Heart left ventricle (tissue), 16 donors: ENCODE measurements at regions not wholly inside any gene's neighbourhood (a gene's known extent, or its start where the extent isn't known, plus 50 kb on each side); places are given as distances from the start of the nearest gene placed in this dataset.

ENCODE experiments used
- ATAC-seq, 4 donors: fragments of 200-7000 bp; cut with Tn5 transposase; one replicate each; pipeline ENCODE4 v1.9.1; 2020 to 2022; ENCODE audit warnings: moderate library complexity in 4 of 4, mild to moderate bottlenecking in 3 of 4, moderate number of reproducible peaks in 1 of 4
- DNase-seq, 5 donors: peaks; one replicate each; pipeline ENCODE4 v3.0.0-alpha.2; 2020
- H3K27ac ChIP-seq, 12 donors: fragments of 200-600 bp; sonication (generic) in 4 of 12; one replicate each; pipeline versions ENCODE4 v1.5.0 to v1.8.0; 2016 to 2022; ENCODE audit warnings: mild to moderate bottlenecking in 2 of 12
- H3K27me3 ChIP-seq, 9 donors: fragments of 200-600 bp; sonication (generic) in 2 of 9; one replicate each; pipeline versions ENCODE4 v1.5.1 to v1.8.0; 2016 to 2022; ENCODE audit warnings: mild to moderate bottlenecking in 3 of 9
- H3K36me3 ChIP-seq, 9 donors: fragments of 200-600 bp; sonication (generic) in 2 of 9; one replicate each; pipeline versions ENCODE4 v1.5.0 to v1.8.0; 2018 to 2022; ENCODE audit warnings: mild to moderate bottlenecking in 2 of 9
- H3K4me1 ChIP-seq, 12 donors: fragments of 200-600 bp; sonication (generic) in 4 of 12; one replicate each; pipeline versions ENCODE4 v1.5.0 to v1.8.0; 2016 to 2022; ENCODE audit warnings: mild to moderate bottlenecking in 3 of 12
- H3K4me3 ChIP-seq, 12 donors: fragments of 200-600 bp; sonication (generic) in 4 of 12; one replicate each; pipeline versions ENCODE4 v1.5.0 to v1.8.0; 2017 to 2022; ENCODE audit warnings: mild to moderate bottlenecking in 9 of 12, moderate library complexity in 4 of 12
- H3K9me3 ChIP-seq, 12 donors: fragments of 200-600 bp; sonication (generic) in 4 of 12; one replicate each; pipeline versions ENCODE4 v1.5.0 to v1.8.0; 2016 to 2022; ENCODE audit warnings: mild to moderate bottlenecking in 1 of 12
- POLR2A ChIP-seq, 2 donors: fragments of 450-650 bp; IDR thresholded peaks; one replicate each; pipeline ENCODE4 v1.6.1; 2017; ENCODE audit warnings: antibody characterized with exemption in 2 of 2, mild to moderate bottlenecking in 2 of 2, moderate library complexity in 2 of 2
- WGBS, 4 donors: extraction: QIAGEN DNeasy Blood & Tissue Kit in 2 of 4; methylation state at CpG; one replicate each; pipeline versions ENCODE4 v1.1.5 to v1.1.7; 2013 to 2018; 5-methylcytosine and 5-hydroxymethylcytosine counted together
- intact Hi-C, 10 donors: fragments of 100-400 bp; cut with DNase I; formaldehyde crosslinking; loops; one replicate each; pipeline versions ENCODE4 v1.11.1 to v1.14.2; 2022
- TF ChIP-seq, protein P1 (sequence below), 12 donors: fragments of 200-600 bp; sonication (generic) in 4 of 12; IDR thresholded peaks; one replicate each; pipeline versions ENCODE4 v1.5.0 to v1.8.0; 2018 to 2022; ENCODE audit warnings: antibody characterized with exemption in 12 of 12, mild to moderate bottlenecking in 5 of 12
- donor health status: ischemic (EF 13 %, LVEDD 7.1; RV severe dilation, severe dysfunction).
- donor health status: healthy with polysubstance abuse.
- donor health status: DM: no; HTN: yes; CAD: no.
- donor health status: DM: no; HTN: no; CAD: no.
- donor health status: ischemic (EF 25% LVEDD 6.9; RV normal size, moderate dysfunction).
- donor health status: ischemic (EF 25% LVEDD 5.7; RV mildly dilated, moderate dysfunction).
- donor health status: healthy.
- donor health status: DM: yes; HTN: yes; CAD: no.
- donor health status: ischemic (EF 35%, LVEDD 5.7; RV mildly dilated, moderate dysfunction).
- donor health status: nonischemic (EF 11% LVEDD 7.7; RV severe dilation, severe dysfunction).
- donor health status: DM: yes; HTN: yes; CAD: no.
- donor health status: PGD.
- donor health status: ischemic (EF 29% LVEDD 5.4; RV normal size, mild dysfunction).
- donor health status: nonischemic (EF 23%, LVEDD 6.1; RV moderate dilation, normal function).

DNA sequence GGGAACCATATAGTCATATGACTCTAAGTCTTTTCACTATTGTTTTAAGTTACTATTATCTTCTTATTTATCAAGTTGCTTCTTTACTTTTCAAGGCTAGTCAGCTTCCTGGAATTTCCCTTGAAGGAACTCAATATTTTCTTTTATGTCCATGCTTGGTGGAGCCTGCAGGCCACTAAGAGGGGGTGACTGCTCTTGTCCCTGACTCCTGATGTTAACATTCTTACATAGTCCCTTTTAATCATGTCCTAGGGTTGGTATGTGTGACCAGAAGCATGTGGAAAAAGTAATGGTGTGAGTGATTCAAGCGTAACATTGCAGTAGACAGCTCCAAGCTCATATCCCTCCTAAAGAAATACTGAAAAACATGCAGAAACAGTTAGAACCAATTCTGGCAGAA lies 1536.2 kb upstream of the CDH9 start:
- Histone ChIP-seq H3K9me3 (peaks cover 0 to 13% (median 0%) of the 10 kb centered on the region in 12 donors), H3K27me3 (no peaks in the 10 kb centered on the region), H3K36me3 (no peaks in the 10 kb centered on the region), H3K4me1 (no peaks in the 10 kb centered on the region), H3K4me3 (no peak overlapping the region), H3K27ac (no peak overlapping the region)
- no peak for DNase-seq
- intact Hi-C loops, result no loop called here
- WGBS, 4 donors, result 87 to 94% (median 89%) methylated on average over 1 of the region's 1 CpG
- TF ChIP-seq POLR2A (IDR thresholded peaks at IDR 0.05), result no peak
- TF ChIP-seq, protein P1, sequence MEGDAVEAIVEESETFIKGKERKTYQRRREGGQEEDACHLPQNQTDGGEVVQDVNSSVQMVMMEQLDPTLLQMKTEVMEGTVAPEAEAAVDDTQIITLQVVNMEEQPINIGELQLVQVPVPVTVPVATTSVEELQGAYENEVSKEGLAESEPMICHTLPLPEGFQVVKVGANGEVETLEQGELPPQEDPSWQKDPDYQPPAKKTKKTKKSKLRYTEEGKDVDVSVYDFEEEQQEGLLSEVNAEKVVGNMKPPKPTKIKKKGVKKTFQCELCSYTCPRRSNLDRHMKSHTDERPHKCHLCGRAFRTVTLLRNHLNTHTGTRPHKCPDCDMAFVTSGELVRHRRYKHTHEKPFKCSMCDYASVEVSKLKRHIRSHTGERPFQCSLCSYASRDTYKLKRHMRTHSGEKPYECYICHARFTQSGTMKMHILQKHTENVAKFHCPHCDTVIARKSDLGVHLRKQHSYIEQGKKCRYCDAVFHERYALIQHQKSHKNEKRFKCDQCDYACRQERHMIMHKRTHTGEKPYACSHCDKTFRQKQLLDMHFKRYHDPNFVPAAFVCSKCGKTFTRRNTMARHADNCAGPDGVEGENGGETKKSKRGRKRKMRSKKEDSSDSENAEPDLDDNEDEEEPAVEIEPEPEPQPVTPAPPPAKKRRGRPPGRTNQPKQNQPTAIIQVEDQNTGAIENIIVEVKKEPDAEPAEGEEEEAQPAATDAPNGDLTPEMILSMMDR (IDR thresholded peaks at IDR 0.05), result no peak
- no peak for ATAC-seq

DNA sequence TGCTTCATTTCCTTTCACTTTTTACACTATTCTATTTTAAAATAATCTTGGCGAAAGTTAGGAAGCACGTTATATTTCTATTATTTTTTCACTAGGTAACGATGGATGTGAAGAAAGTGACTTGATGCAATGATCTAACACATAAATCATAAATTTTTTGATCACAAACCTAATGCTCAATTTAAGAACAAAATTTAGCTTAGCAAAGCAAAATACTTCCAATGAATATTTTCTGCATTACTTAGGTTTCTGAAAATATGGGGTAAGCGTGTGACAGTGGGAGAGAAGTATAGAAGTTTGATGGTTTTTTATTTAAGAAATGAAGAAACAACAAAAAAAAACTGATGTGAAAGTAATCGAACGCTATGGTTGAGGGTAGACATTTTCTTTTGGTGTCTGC lies 1528.7 kb upstream of the CDH9 start:
- intact Hi-C loops, result no loop called here
- 78 to 86% (median 84%) methylated on average over 6 of the region's 6 CpGs for WGBS, 4 donors
- H3K4me1 ChIP-seq, result no peaks in the 10 kb centered on the region
- no peaks in the 10 kb centered on the region for H3K36me3 ChIP-seq
- ATAC-seq, result no peak
- H3K9me3 ChIP-seq, result peaks cover 0 to 10% (median 0%) of the 10 kb centered on the region in 12 donors
- TF ChIP-seq, protein P1 (IDR thresholded peaks at IDR 0.05), result no peak
- no peak for TF ChIP-seq POLR2A (IDR thresholded peaks at IDR 0.05)
- no peak overlapping the region for H3K4me3 ChIP-seq
- H3K27me3 ChIP-seq, result no peaks in the 10 kb centered on the region
- no peak for DNase-seq
- no peak overlapping the region for H3K27ac ChIP-seq

DNA sequence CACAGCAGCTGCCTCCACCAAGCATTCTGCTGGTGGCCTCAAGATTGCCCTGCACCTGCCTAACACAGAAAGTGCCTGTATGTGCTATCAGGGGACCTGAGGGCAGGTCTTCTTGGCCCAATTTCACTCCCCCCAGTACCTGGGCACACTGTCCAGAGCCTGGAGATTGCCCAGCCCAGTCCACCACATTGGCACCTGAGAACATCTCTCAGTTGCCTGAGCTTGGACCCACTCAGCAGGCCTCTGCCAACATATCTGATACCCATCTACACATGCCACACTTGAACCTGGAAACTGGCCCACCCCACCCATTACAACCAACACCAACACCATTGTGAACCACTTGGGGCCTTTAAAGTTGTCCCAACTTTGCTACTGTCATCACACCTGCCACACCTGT lies 1523.1 kb upstream of the CDH9 start:
- TF ChIP-seq, protein P1 (IDR thresholded peaks at IDR 0.05), result no peak
- TF ChIP-seq POLR2A (IDR thresholded peaks at IDR 0.05), result no peak
- H3K27ac ChIP-seq, result no peak overlapping the region
- H3K27me3 ChIP-seq, result no peaks in the 10 kb centered on the region
- intact Hi-C loops, result no loop called here
- H3K36me3 ChIP-seq, result no peaks in the 10 kb centered on the region
- H3K4me1 ChIP-seq, result no peaks in the 10 kb centered on the region
- H3K9me3 ChIP-seq, result peaks cover 0 to 16% (median 0%) of the 10 kb centered on the region in 12 donors
- ATAC-seq, result no peak
- no peak for DNase-seq
- H3K4me3 ChIP-seq, result no peak overlapping the region

DNA sequence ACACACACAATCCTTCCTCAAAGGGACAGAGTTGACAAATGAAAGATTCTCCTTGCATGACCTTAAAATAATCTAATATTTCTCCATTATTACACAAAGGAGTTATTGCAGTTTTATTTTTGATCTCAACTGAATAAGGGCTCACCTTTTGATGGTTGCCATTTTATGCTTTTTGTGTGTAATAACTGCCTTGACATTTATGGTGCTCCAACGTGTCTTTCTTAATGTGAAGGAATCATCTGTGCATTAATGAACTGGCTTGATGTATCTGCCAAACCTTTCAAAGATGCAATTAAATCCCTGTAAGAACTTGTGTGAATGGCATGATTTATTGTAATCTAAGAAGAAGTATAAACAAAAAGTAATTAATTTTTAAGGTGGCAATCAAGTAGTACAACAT lies 1519.8 kb upstream of the CDH9 start:
- peaks cover 0 to 18% (median under 1%) of the 10 kb centered on the region in 12 donors for H3K9me3 ChIP-seq
- WGBS, 4 donors, result 78 to 88% (median 84%) methylated on average over 1 of the region's 1 CpG
- TF ChIP-seq, protein P1 (IDR thresholded peaks at IDR 0.05), result no peak
- intact Hi-C loops, result no loop called here
- no peak overlapping the region for H3K27ac ChIP-seq
- DNase-seq, result no peak
- no peaks in the 10 kb centered on the region for H3K4me1 ChIP-seq
- H3K36me3 ChIP-seq, result no peaks in the 10 kb centered on the region
- no peak for ATAC-seq
- H3K4me3 ChIP-seq, result no peak overlapping the region
- H3K27me3 ChIP-seq, result no peaks in the 10 kb centered on the region
